Calu3 (cell line): ENCODE measurements at regions not wholly inside any gene's neighbourhood (a gene's known extent, or its start where the extent isn't known, plus 50 kb on each side); places are given as distances from the start of the nearest gene placed in this dataset.

ENCODE experiments used
- BruUV-seq: library from RNA; stranded (reverse); fragments of 400-500 nt; replicated peaks from 2 replicates; lab custom pipeline; 2021; lab: Mats Ljungman, UMichigan
- CTCF ChIA-PET: fragments of 300-600 bp; sonication (Branson Sonifier 250); formaldehyde crosslinking; loops from one replicate; lab custom pipeline; 2022; ENCODE audit warnings: antibody characterized with exemption; lab: Charles Lee
- DNase-seq: peaks from one replicate; pipeline ENCODE4 v3.0.0; 2022
- H3K27ac Mint-ChIP-seq: one replicate; pipeline ENCODE4 v1.8.0; 2022; ENCODE audit warnings: mixed read lengths; ENCODE audit not compliant: unreplicated experiment
- H3K27me3 Mint-ChIP-seq: one replicate; pipeline ENCODE4 v1.8.0; 2022; ENCODE audit warnings: mixed read lengths; ENCODE audit not compliant: unreplicated experiment
- H3K36me3 Mint-ChIP-seq: one replicate; pipeline ENCODE4 v1.8.0; 2022; ENCODE audit warnings: mild to moderate bottlenecking, moderate library complexity, mixed read lengths; ENCODE audit not compliant: insufficient read depth, unreplicated experiment
- H3K4me1 Mint-ChIP-seq: one replicate; pipeline ENCODE4 v1.8.0; 2022; ENCODE audit warnings: mild to moderate bottlenecking, low read depth, mixed read lengths; ENCODE audit not compliant: unreplicated experiment
- H3K4me3 Mint-ChIP-seq: one replicate; pipeline ENCODE4 v1.8.0; 2022; ENCODE audit warnings: mild to moderate bottlenecking, low read depth, moderate library complexity, mixed read lengths; ENCODE audit not compliant: unreplicated experiment
- H3K9me3 Mint-ChIP-seq: one replicate; pipeline ENCODE4 v1.8.0; 2022; ENCODE audit warnings: low read depth, mixed read lengths; ENCODE audit not compliant: unreplicated experiment
- CTCF ChIP-seq: fragments of 200-600 bp; IDR thresholded peaks from one replicate; pipeline ENCODE4 v1.8.0; 2022; ENCODE audit warnings: antibody characterized with exemption; ENCODE audit not compliant: unreplicated experiment
- intact Hi-C: fragments of 100-400 bp; cut with micrococcal nuclease; formaldehyde crosslinking; loops from one replicate; pipeline ENCODE4 v1.10.0; 2022; ENCODE audit not compliant: unreplicated experiment

- Mint-ChIP-seq H3K27ac (peak overlapping the region; percentile 42), H3K9me3 (no peaks in the 10 kb centered on the region), H3K4me3 (no peak overlapping the region), H3K27me3 (no peaks in the 10 kb centered on the region), H3K4me1 (peaks cover 13% of the 10 kb centered on the region), H3K36me3 (no peaks in the 10 kb centered on the region)
- CTCF ChIA-PET: interaction anchor here (0.6 to 2.4 kb wide), 2 partner anchors 248 to 483 kb away, joined by 3 to 37 read pairs; no protein-coding TSS in a partner anchor
- no peak for DNase-seq
- TF ChIP-seq CTCF: no peak
- no TSS peak for BruUV-seq
- intact Hi-C loops: loop anchor here (5.0 kb wide), 1 partner anchor 72 kb away; no protein-coding TSS in a partner anchor
Observed at GRCh38 chr11:26229257-26229656, 102.7 kb upstream of the ANO3 start.

GRCh38 chr11:26229981-26230380 lies 101.9 kb upstream of the ANO3 start:
- Mint-ChIP-seq H3K4me1 (peaks cover 20% of the 10 kb centered on the region), H3K27me3 (no peaks in the 10 kb centered on the region), H3K9me3 (no peaks in the 10 kb centered on the region), H3K4me3 (no peak overlapping the region), H3K36me3 (no peaks in the 10 kb centered on the region), H3K27ac (no peak overlapping the region)
- intact Hi-C loops: loop anchor here (5.0 kb wide), 1 partner anchor 73 kb away; no protein-coding TSS in a partner anchor
- BruUV-seq: no TSS peak
- DNase-seq: no peak
- CTCF ChIA-PET: no interaction called here
- no peak for TF ChIP-seq CTCF

- H3K27ac Mint-ChIP-seq: no peak overlapping the region
- no peak for DNase-seq
- no peak overlapping the region for H3K4me3 Mint-ChIP-seq
- BruUV-seq: no TSS peak
- intact Hi-C loops: no loop called here
- H3K9me3 Mint-ChIP-seq: no peaks in the 10 kb centered on the region
- H3K4me1 Mint-ChIP-seq: peaks cover 22% of the 10 kb centered on the region
- no peaks in the 10 kb centered on the region for H3K27me3 Mint-ChIP-seq
- CTCF ChIA-PET: interaction anchor here (0.7 kb wide), 1 partner anchor 97 kb away, joined by 3 read pairs; no protein-coding TSS in a partner anchor
- no peak for TF ChIP-seq CTCF
- H3K36me3 Mint-ChIP-seq: no peaks in the 10 kb centered on the region
Observed at GRCh38 chr11:26231252-26231661, 100.7 kb upstream of the ANO3 start.

- peaks cover 14% of the 10 kb centered on the region for H3K4me1 Mint-ChIP-seq
- no peak overlapping the region for H3K27ac Mint-ChIP-seq
- no peak overlapping the region for H3K4me3 Mint-ChIP-seq
- intact Hi-C loops: loop anchor here (2.0 kb wide), 1 partner anchor 42 kb away; no protein-coding TSS in a partner anchor
- no peaks in the 10 kb centered on the region for H3K27me3 Mint-ChIP-seq
- no peaks in the 10 kb centered on the region for H3K9me3 Mint-ChIP-seq
- CTCF ChIA-PET: interaction anchor here (0.8 kb wide), 1 partner anchor 36 kb away, joined by 3 read pairs; no protein-coding TSS in a partner anchor
- DNase-seq: no peak
- peaks cover 4% of the 10 kb centered on the region for H3K36me3 Mint-ChIP-seq
- no TSS peak for BruUV-seq
- no peak for TF ChIP-seq CTCF
Observed at GRCh38 chr11:26234451-26234850, 97.5 kb upstream of the ANO3 start.
